Uterus (tissue), 3 donors: ENCODE measurements at regions not wholly inside any gene's neighbourhood (a gene's known extent, or its start where the extent isn't known, plus 50 kb on each side); places are given as distances from the start of the nearest gene placed in this dataset.

Experiments used
- DNase-seq, 2 donors: peaks; one replicate each; pipeline ENCODE4 v3.0.0-alpha.2; 2019 to 2020
- H3K27ac ChIP-seq, 2 donors: fragments of 200-600 bp; sonication (generic); 1 replicate in 1 of 2; 2 replicates in 1 of 2; pipeline ENCODE4 v1.5.1; 2016 to 2018
- H3K27me3 ChIP-seq, 2 donors: fragments of 200-600 bp; sonication (generic); one replicate each; pipeline ENCODE4 v1.5.1; 2018 to 2019; ENCODE audit warnings: control low read depth in 1 of 2
- H3K36me3 ChIP-seq, 2 donors: fragments of 200-600 bp; sonication (generic); one replicate each; pipeline ENCODE4 v1.5.1; 2019; ENCODE audit warnings: control low read depth in 1 of 2
- H3K4me1 ChIP-seq, 2 donors: fragments of 200-600 bp; sonication (generic); one replicate each; pipeline ENCODE4 v1.5.1; 2018 to 2019; ENCODE audit warnings: control low read depth in 1 of 2
- H3K4me3 ChIP-seq, 2 donors: fragments of 200-600 bp; sonication (generic); 1 replicate in 1 of 2; 2 replicates in 1 of 2; pipeline ENCODE4 v1.5.1; 2018 to 2019; ENCODE audit warnings: mild to moderate bottlenecking in 1 of 2
- H3K9me3 ChIP-seq, 2 donors: fragments of 200-600 bp; sonication (generic); one replicate each; pipeline ENCODE4 v1.5.1; 2019; ENCODE audit warnings: control low read depth in 1 of 2
- CTCF ChIP-seq, 4 experiments: fragments of 200-600 bp in 2 of 4; fragments of 450-650 bp in 2 of 4; sonication (generic) in 2 of 4; IDR thresholded peaks; one replicate each; pipeline ENCODE4 v1.5.1; 2016 to 2019; ENCODE audit warnings: antibody characterized with exemption in 4 of 4, mild to moderate bottlenecking in 2 of 4, moderate library complexity in 1 of 4
- POLR2A ChIP-seq, 2 donors: fragments of 450-650 bp; IDR thresholded peaks; one replicate each; pipeline ENCODE4 v1.6.1; 2016; ENCODE audit warnings: antibody characterized with exemption in 2 of 2, mild to moderate bottlenecking in 1 of 2, moderate library complexity in 1 of 2
- intact Hi-C: fragments of 100-400 bp; cut with DNase I; formaldehyde crosslinking; loops from one replicate; pipeline ENCODE4 v1.15.1; 2023; ENCODE audit warnings: low total_unique reads
- donor health status: DM: yes; HTN: yes; CAD: no.

GRCh38 chr15:24823473-24823872 is 131.3 kb upstream of the SNRPN start:
- DNase-seq = no peak
- Histone ChIP-seq H3K9me3 (no peaks in the 10 kb centered on the region), H3K27ac (no peak overlapping the region), H3K27me3 (no peaks in the 10 kb centered on the region), H3K4me3 (no peak overlapping the region), H3K4me1 (no peaks in the 10 kb centered on the region), H3K36me3 (no peaks in the 10 kb centered on the region)
- TF ChIP-seq POLR2A (IDR thresholded peaks at IDR 0.05) (no peak), CTCF (IDR thresholded peaks at IDR 0.05) (no peak)
- intact Hi-C loops = no loop called here

GRCh38 chr15:24832282-24832681 is 122.5 kb upstream of the SNRPN start:
- H3K9me3 ChIP-seq = no peaks in the 10 kb centered on the region
- no peaks in the 10 kb centered on the region for H3K27me3 ChIP-seq
- H3K4me3 ChIP-seq = no peak overlapping the region
- H3K4me1 ChIP-seq = no peaks in the 10 kb centered on the region
- TF ChIP-seq POLR2A (IDR thresholded peaks at IDR 0.05) (no peak), CTCF (IDR thresholded peaks at IDR 0.05) (no peak)
- intact Hi-C loops = no loop called here
- H3K36me3 ChIP-seq = no peaks in the 10 kb centered on the region
- no peak overlapping the region for H3K27ac ChIP-seq
- DNase-seq = no peak

- no peak overlapping the region for H3K27ac ChIP-seq
- no peak overlapping the region for H3K4me3 ChIP-seq
- no peaks in the 10 kb centered on the region for H3K4me1 ChIP-seq
- no peaks in the 10 kb centered on the region for H3K36me3 ChIP-seq
- no peak for TF ChIP-seq CTCF (IDR thresholded peaks at IDR 0.05)
- TF ChIP-seq POLR2A (IDR thresholded peaks at IDR 0.05) = no peak
- intact Hi-C loops = no loop called here
- H3K27me3 ChIP-seq = no peaks in the 10 kb centered on the region
- DNase-seq = no peak
- H3K9me3 ChIP-seq = no peaks in the 10 kb centered on the region
Observed at GRCh38 chr15:24835301-24835700, 119.5 kb upstream of the SNRPN start.

GRCh38 chr15:24848050-24848449 is 106.7 kb upstream of the SNRPN start:
- Histone ChIP-seq H3K36me3 (no peaks in the 10 kb centered on the region), H3K9me3 (no peaks in the 10 kb centered on the region), H3K4me3 (peak overlapping the region in 1 of 2 donors; percentile 20), H3K27me3 (no peaks in the 10 kb centered on the region), H3K4me1 (no peaks in the 10 kb centered on the region), H3K27ac (no peak overlapping the region)
- no peak for TF ChIP-seq CTCF (IDR thresholded peaks at IDR 0.05)
- TF ChIP-seq POLR2A (IDR thresholded peaks at IDR 0.05) = no peak
- DNase-seq = no peak
- intact Hi-C loops = no loop called here

GRCh38 chr15:24856397-24857390 is 98.1 kb upstream of the SNRPN start:
- no peak for DNase-seq
- H3K27me3 ChIP-seq = no peaks in the 10 kb centered on the region
- no peaks in the 10 kb centered on the region for H3K4me1 ChIP-seq
- no peaks in the 10 kb centered on the region for H3K9me3 ChIP-seq
- TF ChIP-seq POLR2A (IDR thresholded peaks at IDR 0.05) (no peak), CTCF (IDR thresholded peaks at IDR 0.05) (no peak)
- no peak overlapping the region for H3K4me3 ChIP-seq
- H3K27ac ChIP-seq = no peak overlapping the region
- H3K36me3 ChIP-seq = no peaks in the 10 kb centered on the region
- intact Hi-C loops = no loop called here
